ENCODE measurements at regions not wholly inside any gene's neighbourhood (a gene's known extent, or its start where the extent isn't known, plus 50 kb on each side); places are given as distances from the start of the nearest gene placed in this dataset.
"Not testable (repeated sequence)": the region's sequence is repeated elsewhere in the genome, so short reads cannot be mapped to it uniquely, and the experiment has no call there.

DNA sequence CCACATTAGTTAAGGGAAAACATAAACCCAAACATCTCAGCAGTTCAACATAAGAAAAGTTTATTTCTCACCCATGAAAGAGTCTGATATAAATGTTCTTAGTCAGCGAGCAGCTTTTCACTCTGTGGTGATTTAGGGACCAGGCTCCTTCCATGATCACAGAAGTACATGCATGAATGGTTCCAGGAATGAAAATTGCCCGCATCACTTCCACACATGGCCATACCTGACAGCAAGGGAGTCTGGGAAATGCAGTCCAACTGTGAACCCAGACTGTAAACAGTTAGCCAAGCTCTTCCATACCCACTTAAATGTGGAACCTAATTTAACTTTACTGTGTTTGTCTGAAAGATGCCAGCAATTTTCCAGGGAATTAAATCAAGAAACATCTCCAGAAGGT is 353.9 kb downstream of the HACE1 start:
- DNase-seq (ENCODE audit: low read depth) = no peak

DNA sequence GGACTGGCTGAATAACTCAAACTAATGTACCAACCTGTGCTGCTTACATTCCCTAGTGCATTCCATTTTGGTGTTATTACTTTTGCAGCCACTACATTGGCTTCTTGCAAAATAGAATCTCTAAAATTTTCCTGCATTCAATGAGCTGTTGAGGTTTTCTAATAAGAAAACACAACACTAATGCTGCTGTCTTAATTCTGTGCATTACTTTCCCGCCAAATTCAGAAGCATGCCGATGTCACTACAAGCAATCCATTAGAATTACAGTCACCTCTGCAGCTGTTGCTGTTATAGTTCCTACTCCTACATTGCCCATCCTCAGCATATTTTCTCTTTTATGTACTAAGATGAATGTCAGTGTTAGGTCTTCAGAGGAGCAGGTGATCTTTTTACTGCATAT is 359.5 kb downstream of the HACE1 start:
- DNase-seq (ENCODE audit: low read depth) = no peak

DNA sequence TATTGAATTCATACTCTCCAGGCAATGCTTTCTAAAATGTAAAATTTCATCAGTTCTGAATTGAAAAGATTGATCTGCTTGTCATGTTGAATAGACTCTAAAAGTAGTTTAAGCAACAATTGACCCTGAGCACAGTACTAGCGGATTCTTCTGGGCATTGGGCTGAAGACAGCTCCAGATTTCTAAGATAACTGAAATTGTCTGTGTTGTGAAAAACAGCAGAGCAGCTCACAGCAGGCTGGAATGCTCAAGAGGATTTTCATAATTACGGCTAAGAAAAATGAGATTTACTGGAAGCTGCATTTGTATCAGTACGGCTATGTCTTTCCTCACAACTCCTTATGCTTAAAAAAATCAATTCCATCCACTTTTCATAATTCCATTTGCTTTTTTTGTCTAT is 373.7 kb downstream of the HACE1 start:
- no peak for DNase-seq (ENCODE audit: low read depth)

DNA sequence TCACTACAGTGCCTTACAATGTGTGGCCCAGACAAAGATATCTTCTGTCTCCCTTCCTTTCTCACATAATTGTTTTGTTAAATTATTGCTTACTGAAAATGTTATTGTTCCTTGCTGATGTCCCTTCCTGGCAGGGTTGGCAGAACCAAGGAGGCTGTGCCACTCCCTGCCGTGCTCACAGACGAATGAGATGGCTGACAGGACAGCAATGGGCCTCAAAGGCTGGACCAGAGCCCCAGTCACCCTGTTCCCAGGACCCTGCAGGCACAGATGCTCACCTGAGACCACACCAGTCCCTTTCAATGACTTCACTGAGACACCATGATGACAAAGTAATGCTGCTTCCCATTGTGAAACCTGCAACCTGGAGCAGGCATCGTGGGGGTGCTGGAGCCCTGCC is 375.1 kb downstream of the HACE1 start:
- DNase-seq (ENCODE audit: low read depth) = no peak

DNA sequence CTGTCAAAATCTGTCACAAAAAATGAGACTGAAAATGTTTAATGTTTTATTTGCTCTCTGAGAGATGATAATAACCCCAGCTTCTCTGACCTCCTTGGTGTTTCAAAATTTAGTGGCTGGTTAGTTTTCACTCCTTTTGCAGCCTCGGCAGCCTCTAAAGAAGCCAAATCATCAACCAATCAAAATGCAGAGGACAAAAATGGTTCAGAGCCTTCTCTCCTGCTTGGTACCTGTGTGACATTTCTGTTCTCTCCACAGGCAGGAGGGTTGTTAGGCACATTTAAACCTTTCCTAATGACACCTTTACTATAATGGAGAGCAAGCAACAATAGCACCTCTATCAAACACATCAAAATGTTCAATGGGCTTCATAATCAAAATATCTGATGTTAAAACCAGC is 375.5 kb downstream of the HACE1 start:
- DNase-seq (ENCODE audit: low read depth) = no peak

DNA sequence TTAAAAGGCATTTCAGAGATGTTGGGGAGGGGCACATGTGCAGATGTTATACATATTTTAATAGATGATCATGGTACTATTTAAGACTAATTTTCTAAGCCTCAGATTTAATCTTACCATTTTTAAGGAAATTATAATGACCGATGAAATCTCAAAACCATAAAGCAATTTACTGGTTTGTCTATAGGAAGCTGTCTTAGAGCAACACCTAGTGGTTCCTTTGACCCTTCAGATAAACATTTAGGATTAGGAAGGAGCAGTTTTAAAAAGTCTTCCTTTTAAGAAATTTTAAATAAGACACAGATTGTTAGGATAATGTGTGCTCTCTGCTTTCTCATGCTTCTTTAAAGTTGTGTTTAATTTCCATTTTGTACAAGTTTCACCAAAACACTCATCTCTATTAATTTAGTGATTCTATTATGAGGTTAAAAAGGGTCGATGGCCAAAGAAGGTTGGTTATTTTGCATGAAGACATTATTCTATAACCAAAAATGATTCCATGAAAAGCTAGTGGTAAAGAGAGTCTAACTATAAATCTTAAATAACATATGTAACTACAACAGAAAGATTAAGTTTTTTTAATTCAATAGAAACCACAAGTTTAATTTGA is 376.4 kb downstream of the HACE1 start:
- no peak for DNase-seq (ENCODE audit: low read depth)

DNA sequence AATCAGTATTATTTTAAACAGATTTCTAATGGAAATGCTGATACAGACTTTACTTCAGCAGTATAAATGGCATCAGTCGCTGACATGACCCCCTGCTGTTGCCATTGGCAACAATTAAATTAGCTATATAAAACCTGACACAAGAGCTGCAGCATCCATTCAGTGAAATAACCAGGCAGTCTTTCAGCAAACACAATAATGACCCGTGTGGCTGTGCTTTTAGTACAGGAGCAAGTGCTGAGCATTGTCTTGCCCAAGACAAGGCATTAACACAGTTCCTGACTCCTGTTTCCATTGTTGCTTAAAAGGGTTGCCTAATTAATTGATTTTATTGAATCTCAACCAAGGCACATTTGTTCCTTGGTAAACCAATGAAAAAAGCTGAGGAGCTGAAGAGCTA is 382.1 kb downstream of the HACE1 start:
- DNase-seq (ENCODE audit: low read depth) = no peak

DNA sequence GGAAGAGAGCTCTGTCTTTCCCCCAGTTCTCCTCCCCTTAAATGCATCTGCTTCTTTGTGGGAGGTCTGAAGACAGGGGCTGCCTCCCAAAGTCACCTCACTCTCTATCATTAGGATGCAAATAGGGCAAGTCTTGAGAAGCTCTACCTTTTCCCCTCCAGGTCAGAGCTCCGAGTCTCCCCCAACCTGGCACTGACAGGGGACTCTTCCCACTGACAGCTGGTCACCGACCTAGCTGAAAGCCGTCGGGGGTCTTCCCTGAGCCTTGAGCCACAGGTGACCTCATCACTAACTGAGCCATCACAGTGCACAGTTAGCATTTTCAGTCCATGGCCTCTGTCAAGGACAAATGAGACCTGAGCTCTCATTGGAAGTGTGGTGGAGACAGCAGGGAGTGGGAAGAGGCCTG is 386.7 kb downstream of the HACE1 start:
- DNase-seq (ENCODE audit: low read depth) = no peak

DNA sequence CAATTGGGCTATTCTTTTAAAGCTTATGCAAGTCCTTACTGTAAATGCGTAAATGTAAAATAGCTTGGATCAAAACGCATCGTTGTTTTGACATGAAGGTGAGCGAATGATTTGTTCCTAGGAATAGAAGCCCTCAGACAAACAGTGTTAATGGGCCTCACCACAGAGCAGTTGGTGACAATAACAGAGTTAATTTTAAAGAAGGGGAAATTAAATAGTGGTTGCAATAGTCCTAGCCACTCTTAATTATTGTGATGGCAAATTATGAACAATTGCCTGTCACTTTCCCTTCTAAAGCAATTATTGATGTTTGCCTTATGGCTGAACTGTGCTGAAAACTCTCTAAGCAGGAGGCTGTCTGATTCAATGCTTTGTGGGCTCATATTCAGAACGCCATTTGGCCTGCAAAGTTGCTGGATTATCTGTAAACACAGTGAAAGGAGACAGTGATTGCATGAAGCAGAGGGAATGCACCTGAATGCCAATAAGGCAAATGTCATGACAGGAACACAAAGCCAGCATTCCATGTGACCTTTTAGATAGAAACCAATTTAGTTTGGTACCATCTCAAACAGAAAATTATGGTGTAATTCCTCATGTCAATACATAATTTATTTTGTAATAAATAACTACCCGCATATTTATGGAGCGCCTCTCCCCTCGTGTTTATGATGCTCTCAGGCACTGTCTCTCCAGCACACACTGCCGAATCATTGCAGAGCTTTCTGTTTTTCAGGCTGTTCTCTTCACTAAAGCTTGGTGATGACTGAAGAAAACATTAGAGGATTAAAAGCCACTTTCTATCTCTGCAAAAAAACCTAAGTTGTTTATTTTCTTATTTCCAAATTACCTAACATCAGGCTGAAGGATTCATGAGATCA is 387.5 kb downstream of the HACE1 start:
- no peak for DNase-seq (ENCODE audit: low read depth)

DNA sequence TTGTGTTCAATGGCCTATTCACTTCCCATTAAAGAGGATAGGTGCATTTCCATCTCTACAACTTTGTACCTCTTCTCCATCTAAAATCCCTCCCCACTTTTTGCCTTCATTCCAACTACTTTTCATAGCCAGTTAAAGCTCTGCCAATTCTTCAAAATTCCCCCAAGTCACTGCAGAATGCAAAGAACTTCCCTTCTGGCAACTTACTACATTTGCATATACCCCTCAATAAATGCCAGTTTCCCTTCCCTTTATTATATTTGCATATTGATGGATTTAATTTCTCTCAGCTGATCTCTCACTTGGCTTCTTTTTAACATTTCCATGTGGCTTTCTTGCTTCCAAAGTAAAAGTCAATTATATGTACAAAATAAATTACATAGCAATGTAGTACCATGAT is 393.4 kb downstream of the HACE1 start:
- DNase-seq (ENCODE audit: low read depth) = no peak

DNA sequence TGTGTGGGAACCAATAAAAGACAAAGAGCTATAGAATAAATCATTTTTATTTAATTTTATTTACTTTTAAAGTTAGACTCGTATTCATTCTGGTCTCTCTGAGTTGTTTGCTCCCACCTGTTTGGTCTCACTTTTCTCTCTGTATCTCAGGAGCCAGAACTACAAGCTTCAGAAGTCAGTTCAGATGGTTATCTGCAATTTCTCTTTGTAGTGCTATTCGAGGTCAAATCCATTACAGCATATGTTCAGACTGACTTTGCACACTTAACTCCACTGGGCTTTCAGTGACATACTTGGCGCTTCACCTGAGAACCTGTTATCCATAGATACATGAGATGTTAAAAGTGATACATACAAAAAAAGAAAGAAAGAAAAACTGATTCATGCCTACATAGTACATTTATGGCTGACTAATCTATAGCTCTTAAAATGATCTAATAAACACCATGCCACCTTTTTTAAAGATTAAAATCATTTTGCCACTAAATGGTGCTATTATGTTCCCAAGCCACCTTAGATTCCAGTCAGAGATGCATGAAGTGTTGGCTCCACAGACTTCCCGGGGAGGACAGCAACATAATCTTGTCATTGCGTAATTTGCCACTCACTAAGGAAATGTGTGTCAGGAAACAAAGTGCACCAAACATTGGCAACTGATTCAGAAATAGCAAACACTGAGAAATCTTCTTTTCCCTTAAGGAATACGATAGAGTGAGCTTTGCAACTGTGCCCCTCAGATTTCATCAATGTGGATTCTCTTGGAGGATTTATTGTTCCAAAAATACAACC is 396.7 kb downstream of the HACE1 start:
- no peak for DNase-seq (ENCODE audit: low read depth)

DNA sequence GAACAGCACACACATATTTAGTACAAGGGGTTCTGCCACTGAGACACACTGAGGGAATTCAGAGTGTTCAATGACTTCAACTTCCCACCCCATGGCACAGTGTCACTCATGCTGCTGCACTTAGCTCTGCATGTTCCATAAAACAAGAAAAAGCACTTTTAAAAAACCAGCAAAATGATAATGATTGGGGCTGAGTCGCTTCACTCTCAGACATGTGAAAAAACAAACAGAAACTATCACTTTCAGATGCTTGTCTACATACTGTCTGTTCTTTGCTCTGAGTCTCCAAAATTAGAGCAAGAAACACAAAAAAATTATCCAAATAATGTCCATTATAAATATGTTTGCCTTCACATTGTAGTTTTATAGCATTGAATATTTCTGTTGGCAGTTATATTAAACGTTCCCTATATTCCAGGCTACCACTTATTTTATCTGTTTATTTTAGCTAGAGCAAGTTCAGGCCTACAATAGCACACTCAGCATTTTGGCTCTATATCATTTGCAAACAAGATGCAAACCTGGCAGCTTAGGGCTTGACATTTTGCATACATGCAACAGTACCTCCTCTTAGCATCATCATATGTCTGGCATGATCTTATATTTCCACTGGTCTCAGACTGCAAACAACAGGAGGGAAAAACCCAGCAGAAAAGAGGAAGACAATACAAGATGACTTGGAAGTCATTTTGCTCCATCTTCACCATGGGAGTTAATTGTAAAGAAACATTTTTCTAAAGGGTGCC is 398.8 kb downstream of the HACE1 start:
- no peak for DNase-seq (ENCODE audit: low read depth)

DNA sequence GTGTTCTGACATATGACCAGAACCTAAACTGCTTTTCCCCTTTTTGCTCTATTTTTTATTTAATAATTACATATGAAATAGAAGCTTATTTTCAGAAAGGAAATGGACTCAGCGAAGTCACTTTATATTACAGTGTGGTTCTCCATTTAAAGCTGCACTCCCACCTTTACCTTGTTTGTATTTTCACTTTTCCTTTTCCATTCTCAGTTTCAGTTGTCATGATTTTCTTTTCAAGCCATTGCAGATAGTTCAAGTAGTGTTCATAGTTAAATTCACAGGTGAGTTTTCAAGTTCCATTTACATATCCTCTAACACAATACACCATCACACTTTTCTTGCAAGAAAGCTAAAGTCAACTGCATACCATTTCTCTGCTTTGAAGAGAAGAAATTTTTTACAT is 400.2 kb downstream of the HACE1 start:
- DNase-seq (ENCODE audit: low read depth) = no peak

DNA sequence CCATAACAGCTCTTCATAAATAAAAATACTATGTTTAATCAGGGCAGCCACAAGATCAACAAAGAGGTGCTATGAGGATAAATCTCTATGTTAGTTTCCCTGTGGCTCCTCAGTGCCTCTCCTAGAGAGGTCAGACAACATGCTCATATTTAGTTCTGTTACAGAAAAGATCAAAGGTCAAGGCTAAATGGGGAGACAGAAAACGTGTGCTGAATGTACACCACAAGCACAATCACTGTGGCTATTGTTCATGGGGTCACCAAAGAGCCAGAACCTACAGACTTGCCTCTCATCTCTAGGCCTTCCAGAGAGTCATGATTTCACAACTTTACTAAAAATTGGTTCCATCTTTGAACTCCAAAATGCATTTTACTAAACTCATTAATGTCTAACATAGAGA is 409.8 kb downstream of the HACE1 start:
- no peak for DNase-seq (ENCODE audit: low read depth)

DNA sequence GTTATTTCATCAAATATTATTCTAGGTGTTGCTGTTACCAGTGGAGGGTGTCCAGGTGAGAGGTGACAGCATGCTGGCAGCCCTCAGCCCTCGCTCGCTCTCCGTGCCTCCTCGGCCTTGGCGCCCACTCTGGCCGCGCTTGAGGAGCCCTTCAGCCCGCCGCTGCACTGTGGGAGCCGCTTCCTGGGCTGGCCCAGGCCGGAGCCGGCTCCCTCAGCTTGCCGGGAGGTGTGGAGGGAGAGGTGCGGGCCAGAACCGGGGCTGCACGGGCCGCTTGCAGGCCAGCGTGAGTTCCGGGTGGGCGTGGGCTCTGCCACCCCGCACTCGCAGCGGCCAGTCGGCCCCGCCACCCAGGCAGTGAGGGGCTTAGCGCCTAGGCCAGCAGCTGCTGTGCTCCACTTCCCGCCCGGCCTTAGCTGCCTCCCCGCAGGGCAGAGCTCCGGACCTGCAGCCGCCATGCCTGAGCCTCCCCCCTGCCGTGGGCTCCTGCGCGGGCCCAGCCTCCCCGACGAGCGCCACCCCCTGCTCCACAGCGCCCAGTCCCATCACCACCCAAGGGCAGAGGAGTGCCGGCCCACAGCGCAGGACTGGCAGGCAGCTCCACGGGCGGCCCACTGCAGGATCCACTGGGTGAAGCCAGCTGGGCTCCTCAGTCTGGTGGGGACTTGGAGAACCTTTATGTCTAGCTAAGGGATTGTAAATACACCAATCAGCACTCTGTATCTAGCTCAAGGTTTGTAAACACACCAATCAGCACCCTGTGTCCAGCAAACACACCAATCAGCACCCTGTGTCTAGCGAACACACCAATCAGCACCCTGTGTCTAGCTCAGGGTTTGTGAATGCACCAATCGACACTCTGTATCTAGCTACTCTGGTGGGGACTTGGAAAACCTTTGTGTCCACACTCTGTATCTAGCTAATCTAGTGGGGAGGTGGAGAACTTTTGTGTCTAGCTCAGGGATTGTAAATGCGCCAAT is 413.3 kb downstream of the HACE1 start:
- not testable (repeated sequence) for DNase-seq (ENCODE audit: low read depth)

DNA sequence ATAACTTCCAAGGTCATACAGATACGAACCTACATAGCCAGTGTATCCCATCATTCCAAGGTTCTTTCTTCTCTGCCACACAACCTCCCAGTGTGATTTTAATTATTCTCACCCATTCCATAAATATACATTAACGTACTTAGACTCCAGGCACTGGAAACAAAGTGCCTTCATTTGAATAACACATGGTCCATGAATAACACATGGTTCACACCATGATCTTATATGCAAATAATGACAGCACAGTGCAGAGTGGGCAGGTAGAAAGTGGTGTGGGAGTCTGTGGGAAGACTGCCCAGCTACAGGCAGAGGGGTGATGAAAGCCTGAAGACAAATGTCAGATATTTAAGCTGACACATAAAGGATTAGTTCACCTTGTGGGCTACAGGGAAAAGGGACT is 425.2 kb downstream of the HACE1 start:
- DNase-seq (ENCODE audit: low read depth) = no peak

DNA sequence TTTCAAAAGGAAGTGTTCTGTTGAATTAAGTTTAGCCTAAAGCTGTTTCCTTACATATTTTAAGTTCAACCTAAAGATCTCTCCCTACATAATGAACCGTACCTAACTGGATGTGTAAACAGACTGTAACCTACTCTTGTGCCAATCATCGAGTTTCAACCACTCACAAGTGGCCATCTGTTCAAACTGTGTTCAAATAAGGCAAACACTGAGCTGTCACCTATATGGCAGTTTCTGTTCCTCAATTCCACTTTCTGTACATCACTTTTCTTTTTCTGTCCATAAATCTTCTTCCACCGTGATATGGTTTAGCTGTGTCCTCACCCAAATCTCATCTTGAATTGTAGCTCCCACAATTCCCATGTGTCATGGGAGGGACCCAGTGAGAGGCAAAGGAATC is 428.6 kb downstream of the HACE1 start:
- no peak for DNase-seq (ENCODE audit: low read depth)

DNA sequence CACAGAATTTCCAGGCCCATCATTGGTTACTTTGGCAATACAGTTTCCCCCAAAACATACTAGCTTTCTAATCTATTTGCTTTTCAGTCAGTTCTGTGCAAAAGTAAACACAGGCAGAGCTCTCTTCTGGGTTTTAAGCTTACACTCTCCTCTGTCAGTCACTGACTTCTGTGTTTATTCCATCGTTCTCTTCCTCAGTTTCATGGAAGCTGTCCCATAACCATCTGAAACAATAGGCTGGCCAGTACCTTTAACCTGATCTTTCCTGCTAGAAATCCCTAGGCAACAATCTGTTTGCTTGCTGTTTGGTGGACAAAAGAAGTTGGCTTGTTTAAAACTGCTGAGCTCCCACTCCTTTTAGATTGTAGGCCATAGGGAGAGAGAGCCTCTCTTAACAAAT is 431.5 kb downstream of the HACE1 start:
- DNase-seq (ENCODE audit: low read depth) = no peak

DNA sequence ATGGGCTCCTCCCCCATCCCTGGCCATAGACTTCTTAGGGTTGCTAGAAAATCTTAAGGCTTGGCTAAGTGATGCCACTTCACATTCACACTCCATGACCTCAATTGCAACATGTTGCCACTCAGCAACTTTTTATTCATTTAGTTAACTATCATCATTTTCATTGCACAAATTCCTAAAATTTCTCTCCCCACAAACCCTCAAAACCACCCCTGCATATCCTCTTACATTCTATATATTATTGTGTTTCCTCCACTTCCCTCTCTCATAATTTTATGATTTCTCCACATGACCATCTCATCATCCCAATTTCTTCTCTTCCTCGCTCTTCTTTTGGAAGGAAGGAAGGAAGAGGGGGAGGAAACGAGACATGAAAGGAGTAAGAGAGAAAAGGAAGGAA is 436.0 kb downstream of the HACE1 start:
- no peak for DNase-seq (ENCODE audit: low read depth)

DNA sequence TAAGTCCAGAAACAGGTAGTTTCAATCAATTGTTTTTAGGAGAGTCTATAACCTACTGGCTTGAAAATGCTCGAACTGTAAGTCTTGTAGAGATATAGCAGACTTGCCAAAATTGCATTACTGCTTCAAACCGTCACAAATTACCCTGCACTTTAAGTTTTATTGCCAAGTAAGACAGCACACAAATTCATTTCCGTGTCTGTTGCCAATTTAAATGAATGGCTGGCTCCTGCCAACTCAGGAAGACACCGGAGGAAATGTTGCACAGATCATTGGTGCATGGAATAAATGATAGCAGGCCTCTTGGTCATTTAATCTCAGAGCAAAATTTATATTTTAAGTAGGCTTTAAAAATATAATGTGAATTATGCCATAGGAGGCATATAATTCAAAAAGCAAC is 438.1 kb downstream of the HACE1 start:
- no peak for DNase-seq (ENCODE audit: low read depth)

DNA sequence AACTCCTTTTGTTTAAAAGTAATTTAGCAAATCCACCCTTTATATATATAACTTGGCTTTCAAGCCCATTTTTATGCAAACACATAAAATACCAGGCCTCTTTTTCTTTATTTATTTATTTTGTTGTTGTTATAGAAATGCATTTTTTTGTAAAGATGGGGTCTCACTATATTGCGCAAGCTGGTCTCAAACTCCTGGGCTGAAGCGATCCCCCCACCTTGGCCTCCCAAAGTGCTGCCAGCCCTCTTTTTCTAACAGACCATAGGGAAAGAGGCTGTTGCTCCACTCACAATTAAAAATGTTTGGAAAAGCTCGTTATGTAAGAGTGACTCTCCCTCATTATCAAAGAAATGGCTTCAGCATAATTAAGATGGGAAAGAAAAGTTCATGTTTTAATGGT is 440.9 kb downstream of the HACE1 start:
- DNase-seq (ENCODE audit: low read depth) = no peak

All from activated T-cell treated with anti-CD3 and anti-CD28 coated beads for 24 hours (primary cell).